VCaP (cell line): ENCODE measurements at regions not wholly inside any gene's neighbourhood (a gene's known extent, or its start where the extent isn't known, plus 50 kb on each side); places are given as distances from the start of the nearest gene placed in this dataset.

Source experiments
- H3K27ac ChIP-seq: fragments of 450-650 bp; 2 replicates; pipeline ENCODE4 v1.5.1; 2017
- CTCF ChIP-seq: fragments of 450-650 bp; conservative IDR thresholded peaks from 2 replicates; pipeline ENCODE4 v1.5.1; 2017; ENCODE audit warnings: mild to moderate bottlenecking, moderate library complexity

- TF ChIP-seq CTCF: no peak
- no peak overlapping the region for H3K27ac ChIP-seq
These were observed 111.7 kb downstream of the BUD13 start for GRCh38 chr11:116661056-116661455.

DNA sequence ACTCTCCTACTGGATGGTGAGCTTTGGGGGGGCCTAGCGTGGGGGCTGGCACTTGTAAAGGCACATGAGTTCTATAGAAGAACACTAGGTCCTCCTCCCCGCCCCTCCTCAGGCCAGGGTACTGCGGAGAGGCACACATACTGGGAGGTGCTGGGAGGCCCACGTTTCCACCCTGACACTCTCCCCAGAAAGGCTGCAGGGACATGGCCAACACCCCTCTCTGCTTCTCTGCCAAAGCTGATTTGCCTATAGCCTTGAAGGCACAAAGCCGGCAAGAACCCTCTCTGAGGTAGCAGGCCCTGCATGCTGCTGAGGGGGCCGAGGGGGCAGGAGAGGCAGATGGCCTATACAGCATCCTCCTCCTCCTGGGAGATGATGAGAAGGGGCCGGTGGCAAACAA, 112.8 kb downstream of the BUD13 start:
- TF ChIP-seq CTCF: no peak

GRCh38 chr11:116658876-116659535, 113.8 kb downstream of the BUD13 start:
- no peak overlapping the region for H3K27ac ChIP-seq
- TF ChIP-seq CTCF: no peak

More for the DNA sequence above, 112.8 kb downstream of the BUD13 start:
- H3K27ac ChIP-seq: no peak overlapping the region

- no peak for TF ChIP-seq CTCF
- peak overlapping the region; percentile 20; the same call in 1 of the 2 replicates for H3K27ac ChIP-seq
These were observed 114.7 kb downstream of the BUD13 start for GRCh38 chr11:116657842-116658825.

DNA sequence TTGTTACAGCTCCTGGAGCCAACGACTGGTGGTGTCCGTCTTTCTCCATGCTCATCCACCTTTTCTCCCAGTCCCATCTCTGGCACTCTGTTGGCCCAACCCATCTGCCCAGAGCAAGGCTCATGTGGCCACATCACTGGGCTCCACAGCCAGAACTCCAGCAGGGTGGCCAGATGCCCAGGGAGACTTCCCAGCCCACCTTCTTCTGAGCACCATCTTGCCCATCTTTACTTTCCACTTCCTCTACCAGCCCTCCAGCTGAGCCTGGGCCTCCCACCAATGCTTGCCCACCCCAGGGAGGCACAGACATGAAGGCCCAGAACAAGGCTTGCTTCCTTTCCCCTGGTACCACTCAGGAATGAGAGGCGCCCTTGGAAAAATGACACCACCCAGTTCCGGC, 116.8 kb downstream of the BUD13 start:
- no peak for TF ChIP-seq CTCF
- H3K27ac ChIP-seq: no peak overlapping the region

GRCh38 chr11:116654526-116654925, 118.3 kb downstream of the BUD13 start:
- H3K27ac ChIP-seq: no peak overlapping the region
- TF ChIP-seq CTCF: no peak

GRCh38 chr11:116653206-116653605, 119.6 kb downstream of the BUD13 start:
- no peak for TF ChIP-seq CTCF
- H3K27ac ChIP-seq: no peak overlapping the region
